ENCODE measurements at regions not wholly inside any gene's neighbourhood (a gene's known extent, or its start where the extent isn't known, plus 50 kb on each side); places are given as distances from the start of the nearest gene placed in this dataset.
A peak's percentile ranks its signal among the peaks of the same experiment; 100 is the strongest.
"Not testable (repeated sequence)": the region's sequence is repeated elsewhere in the genome, so short reads cannot be mapped to it uniquely, and the experiment has no call there.

- no peak for DNase-seq
Observed at GRCh38 chr18:75884728-75885127, 457.2 kb upstream of the SMIM21 start.

GRCh38 chr18:75880925-75881504, 453.5 kb upstream of the SMIM21 start:
- DNase-seq, result no peak

- no peak for DNase-seq
Observed at GRCh38 chr18:75880266-75880665, 452.8 kb upstream of the SMIM21 start.

- DNase-seq, result no peak
Observed at GRCh38 chr18:75879196-75879595, 451.7 kb upstream of the SMIM21 start.

GRCh38 chr18:75875559-75875958, 448.1 kb upstream of the SMIM21 start:
- no peak for DNase-seq

- DNase-seq, result no peak
Observed at GRCh38 chr18:75874401-75875089, 447.0 kb upstream of the SMIM21 start.

GRCh38 chr18:75871596-75871995, 444.1 kb upstream of the SMIM21 start:
- no peak for DNase-seq

GRCh38 chr18:75869162-75869561, 441.7 kb upstream of the SMIM21 start:
- no peak for DNase-seq

- no peak for DNase-seq
Observed at GRCh38 chr18:75868031-75868430, 440.5 kb upstream of the SMIM21 start.

- DNase-seq, result no peak
Observed at GRCh38 chr18:75865639-75866038, 438.1 kb upstream of the SMIM21 start.

- DNase-seq, result no peak
Observed at GRCh38 chr18:75864816-75865215, 437.3 kb upstream of the SMIM21 start.

GRCh38 chr18:75863696-75864095, 436.2 kb upstream of the SMIM21 start:
- no peak for DNase-seq

GRCh38 chr18:75862458-75862857, 435.0 kb upstream of the SMIM21 start:
- no peak for DNase-seq

- no peak for DNase-seq
Observed at GRCh38 chr18:75860166-75860565, 432.7 kb upstream of the SMIM21 start.

- no peak for DNase-seq
Observed at GRCh38 chr18:75859533-75859932, 432.0 kb upstream of the SMIM21 start.

GRCh38 chr18:75858754-75859153, 431.3 kb upstream of the SMIM21 start:
- DNase-seq, result no peak

- no peak for DNase-seq
Observed at GRCh38 chr18:75857558-75857957, 430.1 kb upstream of the SMIM21 start.

GRCh38 chr18:75854808-75855207, 427.3 kb upstream of the SMIM21 start:
- no peak for DNase-seq

- peak; percentile 3 for DNase-seq
Observed at GRCh38 chr18:75854174-75854573, 426.7 kb upstream of the SMIM21 start.

GRCh38 chr18:75846321-75846720, 418.8 kb upstream of the SMIM21 start:
- no peak for DNase-seq

- no peak for DNase-seq
Observed at GRCh38 chr18:75845413-75845812, 417.9 kb upstream of the SMIM21 start.

GRCh38 chr18:75844146-75844545, 416.6 kb upstream of the SMIM21 start:
- no peak for DNase-seq

GRCh38 chr18:75840131-75840530, 412.6 kb upstream of the SMIM21 start:
- no peak for DNase-seq

- DNase-seq, result not testable (repeated sequence)
Observed at GRCh38 chr18:75839686-75840085, 412.2 kb upstream of the SMIM21 start.

- no peak for DNase-seq
Observed at GRCh38 chr18:75839041-75839440, 411.5 kb upstream of the SMIM21 start.
